Stimulated activated CD8-positive, alpha-beta memory T cell treated with anti-CD3 and anti-CD28 coated beads, Interleukin-7, amount 100 ng/mL, for 1 hour (primary cell): ENCODE measurements at regions not wholly inside any gene's neighbourhood (a gene's known extent, or its start where the extent isn't known, plus 50 kb on each side); places are given as distances from the start of the nearest gene placed in this dataset.
"Not testable (repeated sequence)": the region's sequence is repeated elsewhere in the genome, so short reads cannot be mapped to it uniquely, and the experiment has no call there.

Source experiments
- DNase-seq, 2 donors: peaks; one replicate each; pipeline ENCODE4 v3.0.0-alpha.2; 2020; ENCODE audit warnings: low read depth in 2 of 2

GRCh38 chr13:99777873-99778272, 193.7 kb downstream of the ZIC5 start:
- no peak for DNase-seq

- DNase-seq, result no peak
These were observed 196.9 kb downstream of the ZIC5 start for GRCh38 chr13:99774644-99775043.

- DNase-seq, result no peak
These were observed 202.6 kb downstream of the ZIC5 start for GRCh38 chr13:99768986-99769385.

- no peak for DNase-seq
These were observed 204.9 kb downstream of the ZIC5 start for GRCh38 chr13:99766641-99767045.

- DNase-seq, result no peak
These were observed 205.7 kb downstream of the ZIC5 start for GRCh38 chr13:99765869-99766268.

GRCh38 chr13:99760456-99760855, 211.1 kb downstream of the ZIC5 start:
- no peak for DNase-seq

- no peak for DNase-seq
These were observed 212.4 kb downstream of the ZIC5 start for GRCh38 chr13:99759163-99759552.

GRCh38 chr13:99758460-99759162, 213.0 kb downstream of the ZIC5 start:
- no peak for DNase-seq

- no peak for DNase-seq
These were observed 213.7 kb downstream of the ZIC5 start for GRCh38 chr13:99757756-99758459.

GRCh38 chr13:99756281-99756680, 215.3 kb downstream of the ZIC5 start:
- no peak for DNase-seq

GRCh38 chr13:99754750-99755149, 216.8 kb downstream of the ZIC5 start:
- DNase-seq, result not testable (repeated sequence)

GRCh38 chr13:99752373-99752772, 219.2 kb downstream of the ZIC5 start:
- no peak for DNase-seq

- no peak for DNase-seq
These were observed 219.9 kb downstream of the ZIC5 start for GRCh38 chr13:99751517-99752199.

GRCh38 chr13:99750951-99751350, 220.6 kb downstream of the ZIC5 start:
- DNase-seq, result no peak

- no peak for DNase-seq
These were observed 222.1 kb downstream of the ZIC5 start for GRCh38 chr13:99749271-99750019.

- no peak for DNase-seq
These were observed 224.2 kb downstream of the ZIC5 start for GRCh38 chr13:99747403-99747710.

- DNase-seq, result no peak
These were observed 224.7 kb downstream of the ZIC5 start for GRCh38 chr13:99746637-99747402.

- no peak for DNase-seq
These were observed 228.5 kb downstream of the ZIC5 start for GRCh38 chr13:99743094-99743493.

- no peak for DNase-seq
These were observed 229.6 kb downstream of the ZIC5 start for GRCh38 chr13:99741960-99742359.

- no peak for DNase-seq
These were observed 231.2 kb downstream of the ZIC5 start for GRCh38 chr13:99740251-99740979.

GRCh38 chr13:99738626-99739025, 232.9 kb downstream of the ZIC5 start:
- DNase-seq, result no peak
